Amniotic stem cell (primary cell): ENCODE measurements at regions not wholly inside any gene's neighbourhood (a gene's known extent, or its start where the extent isn't known, plus 50 kb on each side); places are given as distances from the start of the nearest gene placed in this dataset.

Source experiments
- DNase-seq: peaks from one replicate; lab custom pipeline; 2025; lab: John Stamatoyannopoulos, UW

GRCh38 chr3:152957491-152957890, 122.6 kb downstream of the P2RY1 start:
- DNase-seq: no peak

GRCh38 chr3:152959307-152959706, 124.4 kb downstream of the P2RY1 start:
- no peak for DNase-seq

- DNase-seq: no peak
Observed at GRCh38 chr3:152960684-152961083, 125.8 kb downstream of the P2RY1 start.

- no peak for DNase-seq
Observed at GRCh38 chr3:152961323-152961722, 126.4 kb downstream of the P2RY1 start.

- no peak for DNase-seq
Observed at GRCh38 chr3:152964911-152965609, 130.1 kb downstream of the P2RY1 start.

- DNase-seq: no peak
Observed at GRCh38 chr3:152968388-152969024, 133.6 kb downstream of the P2RY1 start.

- DNase-seq: no peak
Observed at GRCh38 chr3:152969557-152970300, 134.8 kb downstream of the P2RY1 start.

- no peak for DNase-seq
Observed at GRCh38 chr3:152970851-152971250, 135.9 kb downstream of the P2RY1 start.

GRCh38 chr3:152971880-152972279, 136.9 kb downstream of the P2RY1 start:
- no peak for DNase-seq

- no peak for DNase-seq
Observed at GRCh38 chr3:152973575-152973974, 138.6 kb downstream of the P2RY1 start.

GRCh38 chr3:152976239-152976638, 141.3 kb downstream of the P2RY1 start:
- no peak for DNase-seq

- DNase-seq: no peak
Observed at GRCh38 chr3:152977366-152977765, 142.4 kb downstream of the P2RY1 start.

- DNase-seq: no peak
Observed at GRCh38 chr3:152978152-152978551, 143.2 kb downstream of the P2RY1 start.

GRCh38 chr3:152997526-152997925, 162.6 kb downstream of the P2RY1 start:
- no peak for DNase-seq

- no peak for DNase-seq
Observed at GRCh38 chr3:152998591-152998990, 163.4 kb upstream of the RAP2B start.

- no peak for DNase-seq
Observed at GRCh38 chr3:153000325-153000724, 161.7 kb upstream of the RAP2B start.

GRCh38 chr3:153001210-153002078, 160.6 kb upstream of the RAP2B start:
- no peak for DNase-seq

- no peak for DNase-seq
Observed at GRCh38 chr3:153003441-153003840, 158.6 kb upstream of the RAP2B start.

- no peak for DNase-seq
Observed at GRCh38 chr3:153003862-153004261, 158.2 kb upstream of the RAP2B start.

GRCh38 chr3:153008226-153008625, 153.8 kb upstream of the RAP2B start:
- DNase-seq: no peak

GRCh38 chr3:153023896-153024295, 138.1 kb upstream of the RAP2B start:
- no peak for DNase-seq

- no peak for DNase-seq
Observed at GRCh38 chr3:153026026-153026425, 136.0 kb upstream of the RAP2B start.
